ENCODE measurements at regions not wholly inside any gene's neighbourhood (a gene's known extent, or its start where the extent isn't known, plus 50 kb on each side); places are given as distances from the start of the nearest gene placed in this dataset.
"Not testable (repeated sequence)": the region's sequence is repeated elsewhere in the genome, so short reads cannot be mapped to it uniquely, and the experiment has no call there.

DNA sequence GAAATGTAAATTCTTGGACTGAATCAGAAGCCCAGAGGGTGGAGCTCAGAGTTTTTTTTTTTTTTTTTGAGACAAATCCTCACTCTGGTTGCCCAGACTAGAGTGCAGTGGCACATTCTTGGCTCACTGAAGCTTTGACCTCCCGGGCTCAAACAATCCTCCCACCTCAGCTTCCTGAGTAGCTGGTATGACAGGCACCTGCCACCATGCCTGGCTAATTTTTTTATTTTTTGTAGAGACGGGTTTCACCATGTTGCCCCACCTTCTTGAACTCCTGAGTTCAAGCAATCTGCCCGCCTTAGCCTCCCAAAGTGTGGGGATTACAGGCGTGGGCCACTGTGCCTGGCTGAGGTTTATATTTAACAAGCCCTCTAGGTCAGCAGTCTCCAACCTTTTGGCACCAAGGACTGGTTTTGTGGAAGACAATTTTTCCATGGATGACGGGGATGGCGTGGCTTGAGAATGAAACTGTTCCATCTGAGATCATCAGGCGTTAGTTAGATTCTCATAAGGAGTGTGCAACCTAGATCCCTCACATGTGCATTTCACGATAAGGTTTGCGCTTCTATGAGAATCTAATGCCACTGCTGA lies 76.7 kb downstream of the FHIP1A start:
- H3K4me3 ChIP-seq (ENCODE audit: low read depth, low read length) = no peak overlapping the region
- DNase-seq (ENCODE audit: low read depth) = no peak
- TF ChIP-seq, protein P1, sequence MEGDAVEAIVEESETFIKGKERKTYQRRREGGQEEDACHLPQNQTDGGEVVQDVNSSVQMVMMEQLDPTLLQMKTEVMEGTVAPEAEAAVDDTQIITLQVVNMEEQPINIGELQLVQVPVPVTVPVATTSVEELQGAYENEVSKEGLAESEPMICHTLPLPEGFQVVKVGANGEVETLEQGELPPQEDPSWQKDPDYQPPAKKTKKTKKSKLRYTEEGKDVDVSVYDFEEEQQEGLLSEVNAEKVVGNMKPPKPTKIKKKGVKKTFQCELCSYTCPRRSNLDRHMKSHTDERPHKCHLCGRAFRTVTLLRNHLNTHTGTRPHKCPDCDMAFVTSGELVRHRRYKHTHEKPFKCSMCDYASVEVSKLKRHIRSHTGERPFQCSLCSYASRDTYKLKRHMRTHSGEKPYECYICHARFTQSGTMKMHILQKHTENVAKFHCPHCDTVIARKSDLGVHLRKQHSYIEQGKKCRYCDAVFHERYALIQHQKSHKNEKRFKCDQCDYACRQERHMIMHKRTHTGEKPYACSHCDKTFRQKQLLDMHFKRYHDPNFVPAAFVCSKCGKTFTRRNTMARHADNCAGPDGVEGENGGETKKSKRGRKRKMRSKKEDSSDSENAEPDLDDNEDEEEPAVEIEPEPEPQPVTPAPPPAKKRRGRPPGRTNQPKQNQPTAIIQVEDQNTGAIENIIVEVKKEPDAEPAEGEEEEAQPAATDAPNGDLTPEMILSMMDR (IDR thresholded peaks at IDR 0.05; ENCODE audit: insufficient read depth, low read depth, low read length, missing control alignments) = no peak

GRCh38 chr4:151486168-151486567 lies 77.2 kb downstream of the FHIP1A start:
- no peak for DNase-seq (ENCODE audit: low read depth)
- TF ChIP-seq, protein P1 (IDR thresholded peaks at IDR 0.05; ENCODE audit: insufficient read depth, low read depth, low read length, missing control alignments) = no peak
- H3K4me3 ChIP-seq (ENCODE audit: low read depth, low read length) = no peak overlapping the region

DNA sequence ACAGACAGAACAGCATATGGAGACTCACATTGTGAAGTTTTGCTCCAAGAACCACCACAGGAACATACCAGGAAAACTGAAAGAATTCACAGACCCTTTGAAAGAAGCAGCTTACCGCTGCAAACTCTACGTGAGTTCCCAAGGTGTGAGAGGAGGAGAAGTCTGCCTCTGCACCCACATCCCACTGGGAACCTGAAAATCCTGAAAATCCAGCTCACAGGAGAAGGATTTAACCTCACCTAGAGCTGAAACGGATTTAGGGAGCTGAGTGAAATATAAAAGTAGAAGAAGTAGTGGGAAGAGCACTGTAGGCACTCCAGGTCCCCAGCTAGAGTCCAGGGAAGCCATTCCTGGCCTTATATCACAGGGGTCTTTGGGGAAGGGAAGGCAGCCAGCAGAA lies 80.0 kb downstream of the FHIP1A start:
- H3K4me3 ChIP-seq (ENCODE audit: low read depth, low read length) = no peak overlapping the region
- no peak for DNase-seq (ENCODE audit: low read depth)
- TF ChIP-seq, protein P1 (IDR thresholded peaks at IDR 0.05; ENCODE audit: insufficient read depth, low read depth, low read length, missing control alignments) = no peak

- TF ChIP-seq, protein P1 (IDR thresholded peaks at IDR 0.05; ENCODE audit: insufficient read depth, low read depth, low read length, missing control alignments) = no peak
- DNase-seq (ENCODE audit: low read depth) = no peak
- no peak overlapping the region for H3K4me3 ChIP-seq (ENCODE audit: low read depth, low read length)
Measured at GRCh38 chr4:151489462-151490203, 80.7 kb downstream of the FHIP1A start.

- DNase-seq (ENCODE audit: low read depth); H3K4me3 ChIP-seq (ENCODE audit: low read depth, low read length): not testable (repeated sequence)
Measured at GRCh38 chr4:151495612-151496011, 86.6 kb downstream of the FHIP1A start.

- DNase-seq (ENCODE audit: low read depth) = not testable (repeated sequence)
Measured at GRCh38 chr4:151511548-151511947, 102.6 kb downstream of the FHIP1A start.

GRCh38 chr4:151517896-151518295 lies 108.9 kb downstream of the FHIP1A start:
- DNase-seq (ENCODE audit: low read depth) = no peak
- no peak overlapping the region for H3K4me3 ChIP-seq (ENCODE audit: low read depth, low read length)
- TF ChIP-seq, protein P1 (IDR thresholded peaks at IDR 0.05; ENCODE audit: insufficient read depth, low read depth, low read length, missing control alignments) = no peak

More at GRCh38 chr4:151511548-151511947, 102.6 kb downstream of the FHIP1A start:
- H3K4me3 ChIP-seq (ENCODE audit: low read depth, low read length) = not testable (repeated sequence)

- TF ChIP-seq, protein P1 (IDR thresholded peaks at IDR 0.05; ENCODE audit: insufficient read depth, low read depth, low read length, missing control alignments) = no peak
- no peak overlapping the region for H3K4me3 ChIP-seq (ENCODE audit: low read depth, low read length)
- DNase-seq (ENCODE audit: low read depth) = no peak
Measured at GRCh38 chr4:151518359-151518758, 109.4 kb downstream of the FHIP1A start.
